SK-N-SH (cell line): ENCODE measurements at regions not wholly inside any gene's neighbourhood (a gene's known extent, or its start where the extent isn't known, plus 50 kb on each side); places are given as distances from the start of the nearest gene placed in this dataset.

Source experiments
- CTCF ChIA-PET: fragments of 300-600, 350-600 bp; formaldehyde crosslinking; extraction: SDS; loops from one replicate; lab custom pipeline; 2021; lab: Yijun Ruan, JAX
- POLR2A ChIA-PET: fragments of 350-600 bp; sonication (Branson Sonifier 250); formaldehyde crosslinking; extraction: SDS; loops from one replicate; lab custom pipeline; 2020; ENCODE audit warnings: antibody characterized with exemption, inconsistent platforms; lab: Yijun Ruan, JAX
- DNase-seq: peaks from one replicate; pipeline ENCODE4 v3.0.0; 2012
- H2AFZ ChIP-seq: fragments of 200-600 bp; sonication (generic); 2 replicates; pipeline ENCODE4 v1.8.1; 2016; ENCODE audit warnings: antibody characterized with exemption, mild to moderate bottlenecking, low read depth
- H3F3A ChIP-seq: fragments of 200-600 bp; sonication (generic); replicated peaks from 2 replicates; pipeline ENCODE3; 2016; ENCODE audit warnings: antibody characterized with exemption, mild to moderate bottlenecking; ENCODE audit not compliant: insufficient read depth
- H3K27ac ChIP-seq, 2 experiments: fragments of 200-500 bp in 1 of 2; fragments of 200-600 bp in 1 of 2; sonication (Bioruptor generic) in 1 of 2; sonication (generic), shearing (Covaris generic) in 1 of 2; 2 replicates each; pipeline versions ENCODE4 v1.5.1 to v1.6.1; 2014 to 2016; ENCODE audit warnings: low read depth in 2 of 2, inconsistent platforms in 1 of 2, low read length in 1 of 2, mild to moderate bottlenecking in 1 of 2, mixed read lengths in 1 of 2
- H3K27me3 ChIP-seq: fragments of 200-600 bp; sonication (generic), shearing (Covaris generic); 2 replicates; pipeline ENCODE4 v1.6.1; 2016; ENCODE audit warnings: mixed run types; ENCODE audit not compliant: insufficient read depth
- H3K36me3 ChIP-seq, 2 experiments: fragments of 200-500 bp in 1 of 2; fragments of 200-600 bp in 1 of 2; sonication (Bioruptor generic) in 1 of 2; sonication (generic) in 1 of 2; replicated peaks in 1 of 2; 2 replicates each; pipeline versions ENCODE3 to v1.5.1; 2014 to 2016; ENCODE audit warnings: low read length in 1 of 2, mild to moderate bottlenecking in 1 of 2; ENCODE audit not compliant: insufficient read depth in 2 of 2, control insufficient read depth in 1 of 2
- H3K4me1 ChIP-seq, 2 experiments: fragments of 200-500 bp in 1 of 2; fragments of 200-600 bp in 1 of 2; sonication (Bioruptor generic) in 1 of 2; sonication (generic), shearing (Covaris generic) in 1 of 2; 2 replicates each; pipeline versions ENCODE4 v1.5.1 to v1.6.1; 2014 to 2016; ENCODE audit warnings: low read depth in 1 of 2, low read length in 1 of 2, mixed run types in 1 of 2; ENCODE audit not compliant: insufficient read depth in 2 of 2, control insufficient read depth in 1 of 2
- H3K4me2 ChIP-seq: fragments of 200-600 bp; sonication (generic), shearing (Covaris generic); 2 replicates; pipeline ENCODE4 v1.6.1; 2017; ENCODE audit warnings: mixed run types
- H3K4me3 ChIP-seq, 2 experiments: fragments of 200-500 bp in 1 of 2; fragments of 200-600 bp in 1 of 2; sonication (Bioruptor generic) in 1 of 2; sonication (generic), shearing (Covaris generic) in 1 of 2; 2 replicates each; pipeline versions ENCODE4 v1.5.1 to v1.8.1; 2014 to 2016; ENCODE audit warnings: low read depth in 2 of 2, inconsistent platforms in 1 of 2, low read length in 1 of 2, mild to moderate bottlenecking in 1 of 2, mixed read lengths in 1 of 2, moderate library complexity in 1 of 2
- H3K79me2 ChIP-seq: fragments of 200-600 bp; sonication (generic); 2 replicates; pipeline ENCODE4 v1.8.1; 2017; ENCODE audit warnings: mild to moderate bottlenecking; ENCODE audit not compliant: insufficient read depth
- H3K9ac ChIP-seq: fragments of 200-600 bp; sonication (generic); 2 replicates; pipeline ENCODE4 v1.6.1; 2017; ENCODE audit warnings: mixed run types
- H3K9me2 ChIP-seq: fragments of 200-600 bp; sonication (generic); 2 replicates; pipeline ENCODE4 v1.6.1; 2017; ENCODE audit warnings: mixed run types
- H3K9me3 ChIP-seq: fragments of 200-600 bp; sonication (generic); 2 replicates; pipeline ENCODE4 v1.6.1; 2017; ENCODE audit warnings: mixed run types, mild to moderate bottlenecking, moderate library complexity
- H4K20me1 ChIP-seq: fragments of 200-600 bp; sonication (generic); 2 replicates; pipeline ENCODE4 v1.6.1; 2017; ENCODE audit warnings: mild to moderate bottlenecking, mixed run types; ENCODE audit not compliant: insufficient read depth
- CHD2 ChIP-seq: fragments of 150-350 bp; IDR thresholded peaks from 2 replicates; pipeline ENCODE4 v1.6.1; 2018; ENCODE audit warnings: low read length; ENCODE audit not compliant: partially characterized antibody
- ELF1 ChIP-seq: IDR thresholded peaks from 2 replicates; pipeline ENCODE4 v1.4.0; 2012
- EP300 ChIP-seq, 2 experiments: IDR thresholded peaks; 2 replicates each; pipeline versions ENCODE4 v1.4.0 to v1.6.1; 2012; ENCODE audit warnings: borderline replicate concordance in 1 of 2, low read depth in 1 of 2, low read length in 1 of 2
- FOSL2 ChIP-seq: IDR thresholded peaks from 2 replicates; pipeline ENCODE4 v1.4.0; 2012; ENCODE audit warnings: low read depth, mild to moderate bottlenecking, moderate library complexity, borderline replicate concordance
- GATA2 ChIP-seq: sonication (generic); formaldehyde crosslinking; IDR thresholded peaks from 2 replicates; pipeline ENCODE4 v1.5.0; 2020; ENCODE audit warnings: mild to moderate bottlenecking, missing genetic modification reagents
- IRF3 ChIP-seq: fragments of 150-350 bp; IDR thresholded peaks from 2 replicates; pipeline ENCODE4 v1.6.1; 2016; ENCODE audit warnings: mild to moderate bottlenecking, low read depth, low read length
- JUND ChIP-seq: IDR thresholded peaks from 2 replicates; pipeline ENCODE4 v1.4.0; 2012
- MEF2A ChIP-seq: IDR thresholded peaks from 2 replicates; pipeline ENCODE4 v1.4.0; 2012; ENCODE audit warnings: low read depth, borderline replicate concordance
- MXI1 ChIP-seq: IDR thresholded peaks from 2 replicates; pipeline ENCODE4 v1.6.1; 2012; ENCODE audit warnings: mild to moderate bottlenecking, low read depth, low read length, improper control_type of control experiment
- NRF1 ChIP-seq: IDR thresholded peaks from 2 replicates; pipeline ENCODE4 v1.6.1; 2012; ENCODE audit warnings: low read depth, mild to moderate bottlenecking, low read length
- PBX3 ChIP-seq: IDR thresholded peaks from 2 replicates; pipeline ENCODE4; 2012
- POLR2AphosphoS5 ChIP-seq: IDR thresholded peaks from 2 replicates; pipeline ENCODE4 v1.6.1; 2012; ENCODE audit warnings: low read depth, low read length
- RAD21 ChIP-seq: IDR thresholded peaks from 2 replicates; pipeline ENCODE4 v1.6.1; 2012; ENCODE audit warnings: mild to moderate bottlenecking, low read length
- RCOR1 ChIP-seq: fragments of 150-350 bp; IDR thresholded peaks from 2 replicates; pipeline ENCODE4 v1.6.1; 2017; ENCODE audit warnings: antibody characterized with exemption, low read length
- SIN3A ChIP-seq: IDR thresholded peaks from 2 replicates; pipeline ENCODE4 v1.6.1; 2012; ENCODE audit warnings: low read depth, mild to moderate bottlenecking, low read length, moderate library complexity, borderline replicate concordance
- SMC3 ChIP-seq: IDR thresholded peaks from 2 replicates; pipeline ENCODE4 v1.6.1; 2012; ENCODE audit warnings: low read depth, low read length, improper control_type of control experiment
- TAF1 ChIP-seq: IDR thresholded peaks from 2 replicates; pipeline ENCODE4 v1.6.1; 2012; ENCODE audit warnings: low read depth, mild to moderate bottlenecking, low read length, moderate library complexity, borderline replicate concordance
- TEAD4 ChIP-seq: IDR thresholded peaks from 2 replicates; pipeline ENCODE4 v1.4.0; 2012; ENCODE audit warnings: mild to moderate bottlenecking, borderline replicate concordance; ENCODE audit not compliant: insufficient read depth
- ZBTB33 ChIP-seq: IDR thresholded peaks from 2 replicates; pipeline ENCODE4 v1.4.0; 2012; ENCODE audit warnings: low read depth, borderline replicate concordance
- WGBS: methylation state at CpG from one replicate; pipeline ENCODE4 v1.1.6; 2017; ENCODE audit warnings: low lambda C conversion rate; 5-methylcytosine and 5-hydroxymethylcytosine counted together

- no peak for TF ChIP-seq ZBTB33
These were observed 92.6 kb upstream of the H2AZ1 start (continued) for GRCh38 chr4:100042711-100043110.

- ChIA-PET POLR2A (no interaction called here), CTCF (no interaction called here)
- Histone ChIP-seq H3K27ac (no peak overlapping the region), H3K4me3 (no peak overlapping the region), H3K79me2 (no peaks in the 10 kb centered on the region), H3K4me1 (no peaks in the 10 kb centered on the region), H3K9me3 (no peaks in the 10 kb centered on the region), H4K20me1 (no peaks in the 10 kb centered on the region), H3K36me3 (no peaks in the 10 kb centered on the region), H3K4me2 (no peak overlapping the region), H3K9me2 (no peaks in the 10 kb centered on the region), H3K9ac (no peak overlapping the region), H2AFZ (no peak overlapping the region), H3K27me3 (no peaks in the 10 kb centered on the region), H3F3A (no peaks in the 10 kb centered on the region)
- WGBS = 22% methylated on average over 2 of the region's 2 CpGs
- no peak for DNase-seq
- no peak for TF ChIP-seq RCOR1
- TF ChIP-seq CHD2 = no peak
- no peak for TF ChIP-seq FOSL2
- no peak for TF ChIP-seq TAF1
- no peak for TF ChIP-seq NRF1
- no peak for TF ChIP-seq ELF1
- no peak for TF ChIP-seq TEAD4
- TF ChIP-seq GATA2 = no peak
- no peak for TF ChIP-seq SIN3A
- no peak for TF ChIP-seq SMC3
These were observed 92.2 kb upstream of the H2AZ1 start for GRCh38 chr4:100042235-100042634.

GRCh38 chr4:100041646-100042045 lies 91.6 kb upstream of the H2AZ1 start:
- WGBS = 84% methylated on average over 4 of the region's 4 CpGs
- Histone ChIP-seq H3K4me3 (no peak overlapping the region), H3K27ac (no peak overlapping the region), H3K9me2 (no peaks in the 10 kb centered on the region), H3K4me2 (no peak overlapping the region), H3K27me3 (no peaks in the 10 kb centered on the region), H3K79me2 (no peaks in the 10 kb centered on the region), H4K20me1 (no peaks in the 10 kb centered on the region), H3K9me3 (no peaks in the 10 kb centered on the region), H3K36me3 (no peaks in the 10 kb centered on the region), H3K9ac (no peak overlapping the region), H2AFZ (no peak overlapping the region), H3F3A (no peaks in the 10 kb centered on the region), H3K4me1 (no peaks in the 10 kb centered on the region)
- DNase-seq = no peak
- ChIA-PET POLR2A (no interaction called here), CTCF (no interaction called here)
- TF ChIP-seq IRF3 = no peak
- TF ChIP-seq PBX3 = no peak
- TF ChIP-seq SIN3A = no peak
- TF ChIP-seq RAD21 = no peak
- no peak for TF ChIP-seq CHD2
- no peak for TF ChIP-seq FOSL2
- no peak for TF ChIP-seq EP300 (IDR thresholded peaks at IDR 0.05; ENCODE audit: borderline replicate concordance in 1 of 2, low read depth in 1 of 2, low read length in 1 of 2)
- no peak for TF ChIP-seq JUND
- TF ChIP-seq POLR2AphosphoS5 = no peak
- TF ChIP-seq NRF1 = no peak
- TF ChIP-seq MXI1 = no peak
- TF ChIP-seq MEF2A = no peak
- TF ChIP-seq TEAD4 = no peak
